Amygdala (tissue), 56 donors: ENCODE measurements at regions not wholly inside any gene's neighbourhood (a gene's known extent, or its start where the extent isn't known, plus 50 kb on each side); places are given as distances from the start of the nearest gene placed in this dataset.
A peak's percentile ranks its signal among the peaks of the same experiment; 100 is the strongest.
"Not testable (repeated sequence)": the region's sequence is repeated elsewhere in the genome, so short reads cannot be mapped to it uniquely, and the experiment has no call there.

Experiments
- DNase-seq, 56 donors: peaks; one replicate each; lab custom pipeline; 2025; lab: John Stamatoyannopoulos, UW

- no peak for DNase-seq
These were observed 101.6 kb upstream of the ITPRID2 start for GRCh38 chr2:181789827-181790448.

GRCh38 chr2:181790716-181791649 is 100.5 kb upstream of the ITPRID2 start:
- DNase-seq: no peak

GRCh38 chr2:181792906-181793305 is 98.6 kb upstream of the ITPRID2 start:
- DNase-seq: no peak

GRCh38 chr2:181798022-181798421 is 93.5 kb upstream of the ITPRID2 start:
- DNase-seq: no peak

- not testable (repeated sequence) for DNase-seq
These were observed 89.2 kb upstream of the ITPRID2 start for GRCh38 chr2:181802300-181802699.

GRCh38 chr2:181803903-181804799 is 87.4 kb upstream of the ITPRID2 start:
- not testable (repeated sequence) for DNase-seq

GRCh38 chr2:181805228-181806038 is 86.1 kb upstream of the ITPRID2 start:
- no peak for DNase-seq

- peak in 4 of 56 donors; percentile 2 to 11 (median 6) for DNase-seq
These were observed 85.5 kb upstream of the ITPRID2 start for GRCh38 chr2:181806039-181806392.

- no peak for DNase-seq
These were observed 84.0 kb upstream of the ITPRID2 start for GRCh38 chr2:181807526-181807925.

GRCh38 chr2:181810823-181811695 is 80.5 kb upstream of the ITPRID2 start:
- peak in 5 of 56 donors; percentile 1 to 16 (median 5) for DNase-seq

GRCh38 chr2:181812106-181812743 is 79.3 kb upstream of the ITPRID2 start:
- DNase-seq: no peak

- no peak for DNase-seq
These were observed 77.5 kb upstream of the ITPRID2 start for GRCh38 chr2:181814057-181814491.

- DNase-seq: no peak
These were observed 74.0 kb upstream of the ITPRID2 start for GRCh38 chr2:181817509-181817908.

GRCh38 chr2:181818058-181818680 is 73.4 kb upstream of the ITPRID2 start:
- no peak for DNase-seq

GRCh38 chr2:181818840-181819239 is 72.7 kb upstream of the ITPRID2 start:
- no peak for DNase-seq

- DNase-seq: no peak
These were observed 70.5 kb upstream of the ITPRID2 start for GRCh38 chr2:181821049-181821448.

- DNase-seq: no peak
These were observed 69.4 kb upstream of the ITPRID2 start for GRCh38 chr2:181822097-181822496.

GRCh38 chr2:181823405-181823804 is 68.1 kb upstream of the ITPRID2 start:
- DNase-seq: no peak
